HepG2 (cell line): ENCODE measurements at regions not wholly inside any gene's neighbourhood (a gene's known extent, or its start where the extent isn't known, plus 50 kb on each side); places are given as distances from the start of the nearest gene placed in this dataset.
A peak's percentile ranks its signal among the peaks of the same experiment; 100 is the strongest.
"Not testable (repeated sequence)": the region's sequence is repeated elsewhere in the genome, so short reads cannot be mapped to it uniquely, and the experiment has no call there.

Experiments
- ATAC-seq: fragments of 200-7000 bp; cut with Tn5 transposase; 3 replicates; pipeline ENCODE4 v1.9.1; 2020; ENCODE audit warnings: mild to moderate bottlenecking, moderate library complexity
- BruUV-seq: library from RNA; stranded (reverse); fragments of 400-500 nt; replicated peaks from 2 replicates; lab custom pipeline; 2021; lab: Mats Ljungman, UMichigan
- CTCF ChIA-PET: fragments of 300-600 bp; formaldehyde crosslinking; extraction: SDS; loops from one replicate; lab custom pipeline; 2021; ENCODE audit warnings: low total read pairs, inconsistent platforms, low intra/inter-chr PET ratio; lab: Yijun Ruan, JAX
- POLR2A ChIA-PET: fragments of 350-600 bp; sonication (Branson Sonifier 250); formaldehyde crosslinking; loops from one replicate; lab custom pipeline; 2020; ENCODE audit warnings: antibody characterized with exemption, inconsistent platforms; lab: Yijun Ruan, JAX
- DNase-seq: peaks from one replicate; pipeline ENCODE4 v3.0.0-alpha.2; 2015; ENCODE audit warnings: low spot score
- FAIRE-seq: peaks from 3 replicates; lab custom pipeline; 2011; peaks lifted over from hg19 to GRCh38; lab: Jason Lieb, UNC
- H2AFZ ChIP-seq: one replicate; pipeline ENCODE4 v1.6.1; 2011; ENCODE audit warnings: low read length, inconsistent platforms
- H3K27ac ChIP-seq: fragments of 300-600 bp; 3 replicates; pipeline ENCODE4 v1.8.0; 2011; ENCODE audit warnings: mixed run types, mild to moderate bottlenecking, mixed read lengths, low read length, inconsistent platforms; ENCODE audit not compliant: insufficient read depth; ENCODE audit errors: extremely low read length
- H3K27me3 ChIP-seq, 2 experiments: fragments of 200-600 bp in 1 of 2; 2 replicates in 1 of 2; 3 replicates in 1 of 2; pipeline versions ENCODE4 v1.6.0 to v1.8.0; 2011; ENCODE audit warnings: low read length in 2 of 2, mild to moderate bottlenecking in 2 of 2, moderate library complexity in 2 of 2, inconsistent platforms in 1 of 2; ENCODE audit not compliant: insufficient read depth in 2 of 2, control insufficient read depth in 1 of 2
- H3K36me3 ChIP-seq, 2 experiments: fragments of 200-600 bp in 1 of 2; replicated peaks in 1 of 2; 2 replicates in 1 of 2; 3 replicates in 1 of 2; pipeline versions ENCODE4 v1.5.1 to v1.8.0; 2011; ENCODE audit warnings: low read length in 2 of 2, inconsistent platforms in 1 of 2; ENCODE audit not compliant: insufficient read depth in 2 of 2, control insufficient read depth in 1 of 2
- H3K4me1 ChIP-seq: 2 replicates; pipeline ENCODE4 v1.5.1; 2012; ENCODE audit warnings: low read length, inconsistent platforms; ENCODE audit not compliant: insufficient read depth
- H3K4me2 ChIP-seq: 2 replicates; pipeline ENCODE4 v1.6.0; 2011; ENCODE audit warnings: low read depth, low read length, inconsistent platforms
- H3K4me3 ChIP-seq, 3 experiments: fragments of 200-600 bp in 1 of 3; sonication (generic), shearing (Covaris generic) in 1 of 3; replicated peaks in 1 of 3; 2 replicates each; pipeline ENCODE4 v1.5.1; 2011 to 2016; ENCODE audit warnings: low read length in 3 of 3, inconsistent platforms in 2 of 3, low read depth in 2 of 3, mild to moderate bottlenecking in 2 of 3, control low read depth in 1 of 3, mixed read lengths in 1 of 3; ENCODE audit not compliant: insufficient read depth in 1 of 3
- H3K79me2 ChIP-seq: one replicate; pipeline ENCODE4 v1.6.1; 2011; ENCODE audit warnings: low read length, inconsistent platforms; ENCODE audit not compliant: insufficient read depth
- H3K9ac ChIP-seq: 2 replicates; pipeline ENCODE4 v1.6.0; 2011; ENCODE audit warnings: mild to moderate bottlenecking, low read depth, low read length, inconsistent platforms; ENCODE audit not compliant: insufficient read depth
- H3K9me3 ChIP-seq: 2 replicates; pipeline ENCODE4 v1.5.1; 2012; ENCODE audit warnings: mild to moderate bottlenecking, low read length
- H4K20me1 ChIP-seq: 2 replicates; pipeline ENCODE4 v1.6.0; 2011; ENCODE audit warnings: inconsistent platforms, mild to moderate bottlenecking, low read length, moderate library complexity; ENCODE audit not compliant: insufficient read depth
- ARID5B ChIP-seq: IDR thresholded peaks from 2 replicates; pipeline ENCODE4 v1.4.0; 2020; ENCODE audit warnings: mild to moderate bottlenecking, missing genetic modification reagents
- ATF3 ChIP-seq: sonication (generic); formaldehyde crosslinking; IDR thresholded peaks from 2 replicates; pipeline ENCODE4 v1.4.0; 2020; ENCODE audit warnings: missing genetic modification reagents
- EED ChIP-seq: sonication (generic); formaldehyde crosslinking; IDR thresholded peaks from 2 replicates; pipeline ENCODE4 v1.5.0; 2020; ENCODE audit warnings: mild to moderate bottlenecking, missing genetic modification reagents
- ERF ChIP-seq: IDR thresholded peaks from 2 replicates; pipeline ENCODE4 v1.6.1; 2018; ENCODE audit warnings: missing biosample characterization, missing genetic modification reagents
- ETS1 ChIP-seq: sonication (generic); formaldehyde crosslinking; IDR thresholded peaks from 2 replicates; pipeline ENCODE4 v1.4.0; 2020; ENCODE audit warnings: missing genetic modification reagents
- FOXA1 ChIP-seq, 2 experiments: fragments of 450-650 bp in 1 of 2; sonication (generic) in 1 of 2; formaldehyde crosslinking in 1 of 2; IDR thresholded peaks; 2 replicates each; pipeline versions ENCODE4 v1.4.0 to v1.6.1; 2016 to 2020; ENCODE audit warnings: missing genetic modification reagents in 1 of 2
- HMG20B ChIP-seq: conservative IDR thresholded peaks from 2 replicates; pipeline ENCODE4 v1.6.1; 2016; ENCODE audit warnings: missing genetic modification reagents, missing compliant biosample characterization
- HOXA5 ChIP-seq: sonication (generic); formaldehyde crosslinking; IDR thresholded peaks from 2 replicates; pipeline ENCODE4 v1.4.0; 2020; ENCODE audit warnings: missing genetic modification reagents
- PHF20 ChIP-seq: sonication (generic); formaldehyde crosslinking; IDR thresholded peaks from 2 replicates; pipeline ENCODE4 v1.5.0; 2020; ENCODE audit warnings: mild to moderate bottlenecking, missing genetic modification reagents
- TCF12 ChIP-seq, 2 experiments: fragments of 450-650 bp in 1 of 2; sonication (generic) in 1 of 2; formaldehyde crosslinking in 1 of 2; IDR thresholded peaks; 2 replicates each; pipeline versions ENCODE4 v1.6.1 to v1.8.0; 2017 to 2022; ENCODE audit warnings: antibody characterized with exemption in 1 of 2, mild to moderate bottlenecking in 1 of 2, missing genetic modification reagents in 1 of 2, moderate library complexity in 1 of 2
- ZMAT3 ChIP-seq: sonication (generic); formaldehyde crosslinking; conservative IDR thresholded peaks from 2 replicates; pipeline ENCODE4 v1.7.0; 2021; ENCODE audit warnings: missing genetic modification reagents
- ZMYM3 ChIP-seq: sonication (generic); formaldehyde crosslinking; IDR thresholded peaks from 2 replicates; pipeline ENCODE4 v1.5.1; 2020; ENCODE audit warnings: mild to moderate bottlenecking, missing genetic modification reagents
- ZNF883 ChIP-seq: sonication (generic); formaldehyde crosslinking; IDR thresholded peaks from 2 replicates; pipeline ENCODE4 v1.5.1; 2020; ENCODE audit warnings: mild to moderate bottlenecking, missing genetic modification reagents; ENCODE audit errors: not compliant biosample characterization
- ZSCAN29 ChIP-seq: sonication (generic); formaldehyde crosslinking; conservative IDR thresholded peaks from 2 replicates; pipeline ENCODE4 v1.4.0; 2020; ENCODE audit warnings: mild to moderate bottlenecking, missing genetic modification reagents
- WGBS: methylation state at CpG from one replicate; pipeline ENCODE4 v1.1.6; 2017; ENCODE audit warnings: low lambda C conversion rate; 5-methylcytosine and 5-hydroxymethylcytosine counted together
- in situ Hi-C: cut with HindIII; loops from 2 replicates; pipeline ENCODE4 v1.10.0; 2017; ENCODE audit warnings: low pct_unique_long_range_greater_than_20kb; ENCODE audit not compliant: extremely low pct_ligation_motif_present
- intact Hi-C: fragments of 100-400 bp; cut with micrococcal nuclease; formaldehyde crosslinking; loops from one replicate; pipeline ENCODE4 v1.10.0; 2022; ENCODE audit not compliant: unreplicated experiment

GRCh38 chr2:62616486-62616885 is 89.0 kb upstream of the EHBP1 start:
- H3K9ac ChIP-seq, CTCF ChIA-PET, H4K20me1 ChIP-seq, H3K27me3 ChIP-seq, H3K36me3 ChIP-seq, H3K27ac ChIP-seq, ATAC-seq, H3K79me2 ChIP-seq, H3K4me3 ChIP-seq, DNase-seq, intact Hi-C loops, in situ Hi-C loops, FAIRE-seq, H3K4me2 ChIP-seq, H3K9me3 ChIP-seq, BruUV-seq, POLR2A ChIA-PET, H2AFZ ChIP-seq: not testable (repeated sequence)
- peak; percentile 58; the same call in 1 of the 2 replicates for TF ChIP-seq ZMYM3 (CRISPR knock-in tag)
- H3K4me1 ChIP-seq: peaks cover 14% of the 10 kb centered on the region
- 90% methylated on average over 2 of the region's 2 CpGs for WGBS

- DNase-seq (no peak), ATAC-seq (no peak), FAIRE-seq (no peak)
- H3K9ac ChIP-seq: no peak overlapping the region
- no peaks in the 10 kb centered on the region for H4K20me1 ChIP-seq
- ChIA-PET CTCF (no interaction called here), POLR2A (no interaction called here)
- H3K4me2 ChIP-seq: no peak overlapping the region
- no peaks in the 10 kb centered on the region for H3K9me3 ChIP-seq
- intact Hi-C loops (no loop called here), in situ Hi-C loops (no loop called here)
- H3K4me1 ChIP-seq: peaks cover 8% of the 10 kb centered on the region
- no peaks in the 10 kb centered on the region for H3K79me2 ChIP-seq
- H2AFZ ChIP-seq: no peak overlapping the region
- H3K27me3 ChIP-seq: no peaks in the 10 kb centered on the region
- BruUV-seq: no TSS peak
- H3K27ac ChIP-seq: no peak overlapping the region
- 91% methylated on average over 2 of the region's 2 CpGs for WGBS
- H3K4me3 ChIP-seq: no peak overlapping the region
- no peaks in the 10 kb centered on the region for H3K36me3 ChIP-seq
- TF ChIP-seq ZSCAN29 (CRISPR knock-in tag) (no peak), PHF20 (CRISPR knock-in tag) (no peak), HMG20B (no peak), ARID5B (CRISPR knock-in tag) (no peak), HOXA5 (CRISPR knock-in tag) (no peak), EED (CRISPR knock-in tag) (no peak), ZNF883 (CRISPR knock-in tag) (no peak), FOXA1 (IDR thresholded peaks at IDR 0.05) (no peak), FOXA1 (CRISPR knock-in tag; IDR thresholded peaks at IDR 0.05) (no peak), TCF12 (IDR thresholded peaks at IDR 0.05) (no peak), TCF12 (CRISPR knock-in tag; IDR thresholded peaks at IDR 0.05) (no peak), ATF3 (CRISPR knock-in tag) (no peak), ZMAT3 (no peak), ERF (CRISPR knock-in tag) (no peak), ETS1 (CRISPR knock-in tag) (no peak)
Measured at GRCh38 chr2:62611854-62612253, 93.7 kb upstream of the EHBP1 start.
